LNCaP clone FGC (cell line): ENCODE measurements at regions not wholly inside any gene's neighbourhood (a gene's known extent, or its start where the extent isn't known, plus 50 kb on each side); places are given as distances from the start of the nearest gene placed in this dataset.

ENCODE experiments used
- DNase-seq: peaks from one replicate; pipeline ENCODE4 v3.0.0-alpha.2; 2011; ENCODE audit warnings: low read depth
- H3K4me3 ChIP-seq: 2 replicates; pipeline ENCODE4 v1.5.1; 2011; ENCODE audit warnings: mild to moderate bottlenecking, low read depth, low read length, control low read depth
- TF ChIP-seq, protein P1 (sequence below): IDR thresholded peaks from 2 replicates; pipeline ENCODE4 v1.5.1; 2012; ENCODE audit warnings: mild to moderate bottlenecking; ENCODE audit not compliant: control insufficient read depth, insufficient read depth; ENCODE audit errors: extremely low read depth

DNA sequence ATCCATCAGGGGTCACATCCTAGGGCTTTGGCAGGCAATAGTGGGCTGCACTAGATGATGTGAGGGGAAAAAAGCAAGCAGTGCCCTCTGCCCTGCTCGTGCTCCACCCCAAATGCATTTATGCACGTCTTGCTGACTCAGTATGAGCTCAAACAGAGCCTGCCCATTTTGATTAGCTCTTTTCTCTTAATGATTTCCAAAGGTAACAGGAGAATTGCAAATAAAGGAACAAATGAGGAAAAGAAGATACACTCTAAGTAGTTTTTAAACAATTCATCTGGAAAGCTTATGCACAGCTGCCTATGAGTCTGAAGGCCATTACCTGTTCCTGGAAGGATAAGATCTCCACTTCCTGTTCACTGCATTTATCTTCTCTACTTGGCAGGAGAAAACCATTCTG is 364.2 kb downstream of the TMEM232 start:
- TF ChIP-seq, protein P1, sequence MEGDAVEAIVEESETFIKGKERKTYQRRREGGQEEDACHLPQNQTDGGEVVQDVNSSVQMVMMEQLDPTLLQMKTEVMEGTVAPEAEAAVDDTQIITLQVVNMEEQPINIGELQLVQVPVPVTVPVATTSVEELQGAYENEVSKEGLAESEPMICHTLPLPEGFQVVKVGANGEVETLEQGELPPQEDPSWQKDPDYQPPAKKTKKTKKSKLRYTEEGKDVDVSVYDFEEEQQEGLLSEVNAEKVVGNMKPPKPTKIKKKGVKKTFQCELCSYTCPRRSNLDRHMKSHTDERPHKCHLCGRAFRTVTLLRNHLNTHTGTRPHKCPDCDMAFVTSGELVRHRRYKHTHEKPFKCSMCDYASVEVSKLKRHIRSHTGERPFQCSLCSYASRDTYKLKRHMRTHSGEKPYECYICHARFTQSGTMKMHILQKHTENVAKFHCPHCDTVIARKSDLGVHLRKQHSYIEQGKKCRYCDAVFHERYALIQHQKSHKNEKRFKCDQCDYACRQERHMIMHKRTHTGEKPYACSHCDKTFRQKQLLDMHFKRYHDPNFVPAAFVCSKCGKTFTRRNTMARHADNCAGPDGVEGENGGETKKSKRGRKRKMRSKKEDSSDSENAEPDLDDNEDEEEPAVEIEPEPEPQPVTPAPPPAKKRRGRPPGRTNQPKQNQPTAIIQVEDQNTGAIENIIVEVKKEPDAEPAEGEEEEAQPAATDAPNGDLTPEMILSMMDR = no peak
- DNase-seq = no peak
- no peak overlapping the region for H3K4me3 ChIP-seq

DNA sequence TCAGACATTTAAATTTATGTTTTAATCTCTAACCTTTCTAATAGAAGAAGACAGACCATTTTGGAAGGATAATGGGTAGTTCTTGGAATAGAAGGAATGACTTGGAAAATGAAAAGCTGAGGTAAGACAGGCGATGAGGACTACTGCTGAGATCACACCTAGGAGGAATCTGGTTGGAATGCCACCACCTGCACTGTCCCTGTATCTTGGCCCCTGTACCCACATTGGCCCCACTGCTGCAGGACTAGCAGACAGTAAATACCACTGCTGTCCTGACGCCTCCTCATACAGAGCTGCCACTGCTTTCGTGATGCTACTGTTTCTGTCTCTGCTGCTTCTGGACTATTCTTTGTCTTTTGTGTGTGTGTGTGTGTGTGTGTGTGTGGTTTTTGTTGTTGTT is 359.8 kb downstream of the TMEM232 start:
- no peak for DNase-seq
- TF ChIP-seq, protein P1 = no peak
- H3K4me3 ChIP-seq = no peak overlapping the region
